DND-41 (cell line): ENCODE measurements at regions not wholly inside any gene's neighbourhood (a gene's known extent, or its start where the extent isn't known, plus 50 kb on each side); places are given as distances from the start of the nearest gene placed in this dataset.

Experiments used
- CTCF ChIP-seq: IDR thresholded peaks from 2 replicates; pipeline ENCODE4 v1.5.1; 2012; ENCODE audit warnings: borderline replicate concordance, low read length, moderate library complexity, mild to moderate bottlenecking; ENCODE audit not compliant: poor library complexity, severe bottlenecking; ENCODE audit errors: extremely low read depth
- EZH2 ChIP-seq: IDR thresholded peaks from 3 replicates; pipeline ENCODE4 v1.6.1; 2012; ENCODE audit warnings: borderline replicate concordance, low read depth, mild to moderate bottlenecking, moderate library complexity, low read length, inconsistent platforms; ENCODE audit not compliant: severe bottlenecking

- TF ChIP-seq CTCF (no peak), EZH2 (no peak)
These were observed 175.3 kb upstream of the CDH13 start for GRCh38 chr16:82451449-82451848.
